H9 (cell line): ENCODE measurements at regions not wholly inside any gene's neighbourhood (a gene's known extent, or its start where the extent isn't known, plus 50 kb on each side); places are given as distances from the start of the nearest gene placed in this dataset.

ENCODE experiments used
- DNase-seq: peaks from one replicate; pipeline ENCODE4 v3.0.0-alpha.2; 2017
- H2AFZ ChIP-seq: one replicate; pipeline ENCODE4 v1.6.1; 2013; ENCODE audit warnings: mild to moderate bottlenecking, low read length, control low read depth, moderate library complexity
- H2AK5ac ChIP-seq: 2 replicates; pipeline ENCODE4 v1.6.1; 2013; ENCODE audit warnings: low read length, control low read depth, mixed read lengths; ENCODE audit not compliant: insufficient read length
- H2BK120ac ChIP-seq: one replicate; pipeline ENCODE4 v1.6.1; 2013; ENCODE audit warnings: low read depth, mild to moderate bottlenecking, low read length, control low read depth, inconsistent platforms; ENCODE audit not compliant: poor library complexity, severe bottlenecking
- H2BK12ac ChIP-seq: 2 replicates; pipeline ENCODE4 v1.6.1; 2013; ENCODE audit warnings: low read length, control low read depth, mixed read lengths, low read depth; ENCODE audit not compliant: insufficient read length
- H2BK15ac ChIP-seq: 2 replicates; pipeline ENCODE4 v1.6.1; 2013; ENCODE audit warnings: low read depth, low read length, control low read depth
- H2BK20ac ChIP-seq: one replicate; pipeline ENCODE4 v1.6.1; 2013; ENCODE audit warnings: low read depth, mild to moderate bottlenecking, low read length, control low read depth, inconsistent platforms; ENCODE audit not compliant: poor library complexity, severe bottlenecking
- H2BK5ac ChIP-seq: 2 replicates; pipeline ENCODE4 v1.6.1; 2013; ENCODE audit warnings: low read length, control low read depth, mixed read lengths; ENCODE audit not compliant: insufficient read length
- H3K14ac ChIP-seq: 2 replicates; pipeline ENCODE4 v1.6.1; 2013; ENCODE audit warnings: low read length, control low read depth; ENCODE audit not compliant: insufficient read depth
- H3K18ac ChIP-seq: 2 replicates; pipeline ENCODE4 v1.6.1; 2013; ENCODE audit warnings: low read depth, mild to moderate bottlenecking, mixed read lengths, low read length, control low read depth; ENCODE audit not compliant: insufficient read length
- H3K23ac ChIP-seq: 2 replicates; pipeline ENCODE4 v1.6.1; 2013; ENCODE audit warnings: low read length, control low read depth, mixed read lengths, low read depth; ENCODE audit not compliant: insufficient read length
- H3K23me2 ChIP-seq: 2 replicates; pipeline ENCODE4 v1.6.1; 2013; ENCODE audit warnings: low read depth, mild to moderate bottlenecking, mixed read lengths, low read length, control low read depth; ENCODE audit not compliant: insufficient read length, poor library complexity, severe bottlenecking
- H3K27ac ChIP-seq: 2 replicates; pipeline ENCODE4 v1.5.1; 2013; ENCODE audit warnings: low read length, control low read depth, mixed read lengths, low read depth; ENCODE audit not compliant: insufficient read length
- H3K27me3 ChIP-seq: 2 replicates; pipeline ENCODE4 v1.6.1; 2013; ENCODE audit warnings: low read length, control low read depth, inconsistent platforms; ENCODE audit not compliant: insufficient read depth
- H3K4ac ChIP-seq: 2 replicates; pipeline ENCODE4 v1.6.1; 2013; ENCODE audit warnings: low read depth, mild to moderate bottlenecking, control low read depth, inconsistent platforms, low read length, moderate library complexity
- H3K4me1 ChIP-seq: 2 replicates; pipeline ENCODE4 v1.6.1; 2013; ENCODE audit warnings: low read length, control low read depth, inconsistent platforms; ENCODE audit not compliant: insufficient read depth
- H3K4me2 ChIP-seq: 2 replicates; pipeline ENCODE4 v1.6.1; 2013; ENCODE audit warnings: low read length, control low read depth, mixed read lengths; ENCODE audit not compliant: insufficient read length, insufficient read depth
- H3K56ac ChIP-seq: 2 replicates; pipeline ENCODE4 v1.6.1; 2013; ENCODE audit warnings: low read depth, mild to moderate bottlenecking, mixed read lengths, low read length, control low read depth; ENCODE audit not compliant: insufficient read length
- H3K79me1 ChIP-seq: 2 replicates; pipeline ENCODE4 v1.6.1; 2013; ENCODE audit warnings: low read depth, mild to moderate bottlenecking, moderate library complexity, low read length, control low read depth, inconsistent platforms; ENCODE audit not compliant: insufficient read depth, poor library complexity, severe bottlenecking
- H3K79me2 ChIP-seq: 2 replicates; pipeline ENCODE4 v1.6.1; 2013; ENCODE audit warnings: low read length, control low read depth, inconsistent platforms; ENCODE audit not compliant: insufficient read depth
- H3K9ac ChIP-seq: 2 replicates; pipeline ENCODE4 v1.6.1; 2013; ENCODE audit warnings: low read length, control low read depth, mixed read lengths; ENCODE audit not compliant: insufficient read length; ENCODE audit errors: extremely low read depth
- H3K9me3 ChIP-seq: one replicate; pipeline ENCODE4 v1.6.1; 2013; ENCODE audit warnings: low read depth, low read length, inconsistent platforms; ENCODE audit not compliant: control insufficient read depth
- H3T11ph ChIP-seq: one replicate; pipeline ENCODE4 v1.6.1; 2013; ENCODE audit warnings: mild to moderate bottlenecking, low read length, control low read depth, inconsistent platforms
- H4K20me1 ChIP-seq: one replicate; pipeline ENCODE4 v1.6.1; 2013; ENCODE audit not compliant: control insufficient read depth, insufficient read length, insufficient read depth
- H4K5ac ChIP-seq: 2 replicates; pipeline ENCODE4 v1.6.1; 2013; ENCODE audit warnings: low read depth, mild to moderate bottlenecking, mixed read lengths, low read length, control low read depth; ENCODE audit not compliant: insufficient read length
- H4K8ac ChIP-seq: replicated peaks from 2 replicates; pipeline ENCODE4 v1.6.1; 2013; ENCODE audit warnings: low read length, control low read depth, mixed read lengths, low read depth; ENCODE audit not compliant: insufficient read length
- H4K91ac ChIP-seq: 2 replicates; pipeline ENCODE4 v1.6.1; 2013; ENCODE audit warnings: low read depth, mild to moderate bottlenecking, moderate library complexity, mixed read lengths, low read length, control low read depth; ENCODE audit not compliant: insufficient read length
- H3K27ac Mint-ChIP-seq, 3 experiments: 2 replicates in 2 of 3; 3 replicates in 1 of 3; pipeline ENCODE4 v1.8.0; 2020 to 2021; ENCODE audit warnings: mixed read lengths in 3 of 3, mild to moderate bottlenecking in 1 of 3, moderate library complexity in 1 of 3
- H3K27me3 Mint-ChIP-seq: 2 replicates; pipeline ENCODE4 v1.8.0; 2021; ENCODE audit warnings: low read depth, mild to moderate bottlenecking, moderate library complexity, mixed read lengths
- H3K36me3 Mint-ChIP-seq, 3 experiments: 2 replicates in 2 of 3; 3 replicates in 1 of 3; pipeline ENCODE4 v1.8.0; 2020 to 2021; ENCODE audit warnings: low read depth in 3 of 3, mixed read lengths in 3 of 3; ENCODE audit not compliant: insufficient read depth in 1 of 3
- H3K4me1 Mint-ChIP-seq, 2 experiments: 2 replicates each; pipeline ENCODE4 v1.8.0; 2020; ENCODE audit warnings: mixed read lengths in 2 of 2
- H3K4me3 Mint-ChIP-seq, 2 experiments: 2 replicates in 1 of 2; 3 replicates in 1 of 2; pipeline ENCODE4 v1.8.0; 2020 to 2021; ENCODE audit warnings: mild to moderate bottlenecking in 2 of 2, mixed read lengths in 2 of 2, moderate library complexity in 1 of 2
- H3K9me3 Mint-ChIP-seq, 2 experiments: 2 replicates in 1 of 2; 3 replicates in 1 of 2; pipeline ENCODE4 v1.8.0; 2020; ENCODE audit warnings: mild to moderate bottlenecking in 2 of 2, mixed read lengths in 2 of 2, moderate library complexity in 1 of 2
- WGBS: extraction: QIAGEN DNeasy Blood & Tissue Kit; methylation state at CpG from one replicate; pipeline ENCODE4 v1.1.7; 2013; ENCODE audit warnings: missing lambda C conversion rate, low lambda C conversion rate, mixed read lengths; ENCODE audit not compliant: insufficient read length; ENCODE audit errors: extremely low coverage; 5-methylcytosine and 5-hydroxymethylcytosine counted together
- TF ChIP-seq, protein P1 (sequence below): fragments of 200-600 bp; sonication (generic); conservative IDR thresholded peaks from 3 replicates; pipeline ENCODE4 v1.8.0; 2021; ENCODE audit warnings: antibody characterized with exemption, mild to moderate bottlenecking

DNA sequence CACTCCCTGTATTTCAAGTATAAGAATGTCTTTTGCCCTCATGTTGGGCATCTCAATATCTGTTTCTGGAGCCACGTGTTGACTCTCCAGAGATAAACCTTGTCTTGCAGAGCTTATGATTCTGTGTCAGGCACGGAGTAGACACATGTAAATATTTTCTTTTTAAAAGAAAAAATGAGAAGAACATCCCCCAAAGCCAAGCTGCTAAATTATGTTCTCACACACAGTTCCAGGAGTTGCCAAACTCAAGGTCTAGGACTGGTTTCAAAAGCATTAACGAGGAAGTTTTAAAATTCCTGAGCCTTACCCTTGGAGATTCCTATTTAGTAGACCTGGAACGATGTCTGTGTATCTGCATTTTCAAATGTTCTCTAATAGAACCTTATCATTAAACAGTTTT, 1228.3 kb upstream of the WWC1 start:
- Histone ChIP-seq H2BK20ac (no peak overlapping the region), H3T11ph (no peak overlapping the region), H3K23me2 (no peaks in the 10 kb centered on the region), H3K4ac (no peak overlapping the region), H3K4me1 (no peaks in the 10 kb centered on the region), H2BK12ac (no peak overlapping the region), H3K9me3 (no peaks in the 10 kb centered on the region), H4K20me1 (no peaks in the 10 kb centered on the region), H4K8ac (no peak overlapping the region), H2BK120ac (no peak overlapping the region), H3K27ac (no peak overlapping the region), H3K18ac (no peak overlapping the region), H2BK15ac (no peak overlapping the region), H3K23ac (no peak overlapping the region), H3K79me1 (no peaks in the 10 kb centered on the region), H2BK5ac (no peak overlapping the region), H3K4me2 (no peak overlapping the region), H3K9ac (no peak overlapping the region), H4K91ac (no peak overlapping the region), H4K5ac (no peak overlapping the region), H3K79me2 (no peaks in the 10 kb centered on the region), H3K14ac (no peak overlapping the region), H2AK5ac (no peak overlapping the region), H3K27me3 (no peaks in the 10 kb centered on the region), H3K56ac (no peak overlapping the region), H2AFZ (no peak overlapping the region)
- DNase-seq: no peak
- TF ChIP-seq, protein P1, sequence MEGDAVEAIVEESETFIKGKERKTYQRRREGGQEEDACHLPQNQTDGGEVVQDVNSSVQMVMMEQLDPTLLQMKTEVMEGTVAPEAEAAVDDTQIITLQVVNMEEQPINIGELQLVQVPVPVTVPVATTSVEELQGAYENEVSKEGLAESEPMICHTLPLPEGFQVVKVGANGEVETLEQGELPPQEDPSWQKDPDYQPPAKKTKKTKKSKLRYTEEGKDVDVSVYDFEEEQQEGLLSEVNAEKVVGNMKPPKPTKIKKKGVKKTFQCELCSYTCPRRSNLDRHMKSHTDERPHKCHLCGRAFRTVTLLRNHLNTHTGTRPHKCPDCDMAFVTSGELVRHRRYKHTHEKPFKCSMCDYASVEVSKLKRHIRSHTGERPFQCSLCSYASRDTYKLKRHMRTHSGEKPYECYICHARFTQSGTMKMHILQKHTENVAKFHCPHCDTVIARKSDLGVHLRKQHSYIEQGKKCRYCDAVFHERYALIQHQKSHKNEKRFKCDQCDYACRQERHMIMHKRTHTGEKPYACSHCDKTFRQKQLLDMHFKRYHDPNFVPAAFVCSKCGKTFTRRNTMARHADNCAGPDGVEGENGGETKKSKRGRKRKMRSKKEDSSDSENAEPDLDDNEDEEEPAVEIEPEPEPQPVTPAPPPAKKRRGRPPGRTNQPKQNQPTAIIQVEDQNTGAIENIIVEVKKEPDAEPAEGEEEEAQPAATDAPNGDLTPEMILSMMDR: no peak
- Mint-ChIP-seq H3K4me3 (no peak overlapping the region), H3K27ac (no peak overlapping the region), H3K4me1 (peaks cover 24 to 27% of the 10 kb centered on the region in 2 experiments), H3K36me3 (no peaks in the 10 kb centered on the region), H3K9me3 (no peaks in the 10 kb centered on the region), H3K27me3 (no peaks in the 10 kb centered on the region)
- WGBS: no CpG with 5 or more reads among the region's 4 CpGs
